ENCODE measurements at regions not wholly inside any gene's neighbourhood (a gene's known extent, or its start where the extent isn't known, plus 50 kb on each side); places are given as distances from the start of the nearest gene placed in this dataset.

- H3K27me3 ChIP-seq, result no peaks in the 10 kb centered on the region
- WGBS, 5 donors, result 72 to 89% (median 84%) methylated on average over 3 of the region's 3 CpGs
- intact Hi-C loops (cut with DNase I; ENCODE audit: low total_unique reads), result no loop called here
- TF ChIP-seq EP300 (IDR thresholded peaks at IDR 0.05) (no peak), CTCF (IDR thresholded peaks at IDR 0.05) (no peak), POLR2A (IDR thresholded peaks at IDR 0.05) (no peak), POLR2AphosphoS5 (IDR thresholded peaks at IDR 0.05) (no peak)
- no peaks in the 10 kb centered on the region for H3K9me3 ChIP-seq
- no peak overlapping the region for H3K4me3 ChIP-seq
- no peak overlapping the region for H3K27ac ChIP-seq
- no peak for DNase-seq
- H3K36me3 ChIP-seq, result no peaks in the 10 kb centered on the region
- H3K4me1 ChIP-seq, result no peaks in the 10 kb centered on the region
Measured at GRCh38 chr6:156017838-156018237, 562.2 kb upstream of the NOX3 start.

- WGBS, 5 donors, result 78 to 88% (median 83%) methylated on average over 7 of the region's 7 CpGs
- no peaks in the 10 kb centered on the region for H3K36me3 ChIP-seq
- H3K4me1 ChIP-seq, result no peaks in the 10 kb centered on the region
- H3K4me3 ChIP-seq, result no peak overlapping the region
- intact Hi-C loops (cut with DNase I; ENCODE audit: low total_unique reads), result no loop called here
- no peaks in the 10 kb centered on the region for H3K9me3 ChIP-seq
- DNase-seq, result no peak
- TF ChIP-seq CTCF (IDR thresholded peaks at IDR 0.05), result no peak
- no peak for TF ChIP-seq POLR2AphosphoS5 (IDR thresholded peaks at IDR 0.05)
- no peak for TF ChIP-seq POLR2A (IDR thresholded peaks at IDR 0.05)
- TF ChIP-seq EP300 (IDR thresholded peaks at IDR 0.05), result no peak
- H3K27ac ChIP-seq, result no peak overlapping the region
- no peaks in the 10 kb centered on the region for H3K27me3 ChIP-seq
Measured at GRCh38 chr6:156016186-156016976, 560.7 kb upstream of the NOX3 start.

DNA sequence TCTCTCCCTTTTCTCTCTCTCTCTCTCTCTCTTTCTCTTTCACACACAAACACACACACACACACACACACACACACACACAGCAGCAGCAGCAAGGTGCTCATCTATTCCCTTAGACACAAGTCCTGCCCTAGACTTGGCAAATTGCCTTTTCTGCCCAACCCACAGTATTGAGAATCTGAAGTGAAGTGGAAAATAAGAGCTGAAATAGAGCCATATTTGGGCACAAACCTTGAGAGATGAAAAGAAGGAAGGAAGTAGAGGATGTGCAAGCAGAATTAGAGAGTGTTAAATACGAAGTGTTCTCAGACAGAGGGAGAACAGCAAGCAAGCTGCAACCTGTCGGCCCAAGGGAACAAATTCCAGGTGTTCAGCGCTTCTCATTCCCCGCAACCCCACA is 557.5 kb upstream of the NOX3 start:
- intact Hi-C loops (cut with DNase I; ENCODE audit: low total_unique reads), result no loop called here
- no peaks in the 10 kb centered on the region for H3K36me3 ChIP-seq
- no peak overlapping the region for H3K27ac ChIP-seq
- 55 to 88% (median 78%) methylated on average over 4 of the region's 4 CpGs for WGBS, 5 donors
- DNase-seq, result peak in 1 of 2 donors; percentile 40
- H3K4me1 ChIP-seq, result no peaks in the 10 kb centered on the region
- H3K9me3 ChIP-seq, result no peaks in the 10 kb centered on the region
- TF ChIP-seq POLR2AphosphoS5 (IDR thresholded peaks at IDR 0.05) (no peak), EP300 (IDR thresholded peaks at IDR 0.05) (no peak), CTCF (IDR thresholded peaks at IDR 0.05) (no peak), POLR2A (IDR thresholded peaks at IDR 0.05) (no peak)
- no peak overlapping the region for H3K4me3 ChIP-seq
- no peaks in the 10 kb centered on the region for H3K27me3 ChIP-seq

GRCh38 chr6:156009656-156010055 is 554.0 kb upstream of the NOX3 start:
- WGBS, 5 donors, result 87 to 95% (median 92%) methylated on average over 1 of the region's 1 CpG
- intact Hi-C loops (cut with DNase I; ENCODE audit: low total_unique reads), result no loop called here
- Histone ChIP-seq H3K4me3 (no peak overlapping the region), H3K36me3 (no peaks in the 10 kb centered on the region), H3K4me1 (no peaks in the 10 kb centered on the region), H3K27ac (no peak overlapping the region), H3K9me3 (no peaks in the 10 kb centered on the region), H3K27me3 (no peaks in the 10 kb centered on the region)
- TF ChIP-seq EP300 (IDR thresholded peaks at IDR 0.05), result no peak
- DNase-seq, result no peak

GRCh38 chr6:156004796-156005195 is 549.2 kb upstream of the NOX3 start:
- H3K27me3 ChIP-seq, result no peaks in the 10 kb centered on the region
- no peaks in the 10 kb centered on the region for H3K9me3 ChIP-seq
- H3K4me1 ChIP-seq, result no peaks in the 10 kb centered on the region
- H3K36me3 ChIP-seq, result no peaks in the 10 kb centered on the region
- WGBS, 5 donors, result 79 to 90% (median 86%) methylated on average over 2 of the region's 2 CpGs
- DNase-seq, result no peak
- H3K27ac ChIP-seq, result no peak overlapping the region
- no peak overlapping the region for H3K4me3 ChIP-seq
- TF ChIP-seq EP300 (IDR thresholded peaks at IDR 0.05) (no peak), POLR2AphosphoS5 (IDR thresholded peaks at IDR 0.05) (no peak), POLR2A (IDR thresholded peaks at IDR 0.05) (no peak), CTCF (IDR thresholded peaks at IDR 0.05) (no peak)
- intact Hi-C loops (cut with DNase I; ENCODE audit: low total_unique reads), result no loop called here

Data from stomach (tissue), 8 donors.